Activated T-helper 2 cell treated with anti-CD3 and anti-CD28 coated beads, Interferon-gamma antibody, Interleukin-2, Interleukin-4, amounts not matched to agents 10 μg/mL and 5 μg/mL and 100 μg/mL, durations not matched to agents 14 hours and 24 hours and 36 hours (primary cell): ENCODE measurements at regions not wholly inside any gene's neighbourhood (a gene's known extent, or its start where the extent isn't known, plus 50 kb on each side); places are given as distances from the start of the nearest gene placed in this dataset.

ENCODE experiments used
- DNase-seq: peaks from one replicate; pipeline ENCODE4 v3.0.0; 2021; ENCODE audit warnings: low spot score
- H3K27ac Mint-ChIP-seq: one replicate; pipeline ENCODE4 v1.8.0; 2021; ENCODE audit warnings: mixed read lengths
- H3K27me3 Mint-ChIP-seq: one replicate; pipeline ENCODE4 v1.8.0; 2021; ENCODE audit warnings: low read depth, mixed read lengths
- H3K36me3 Mint-ChIP-seq: one replicate; pipeline ENCODE4 v1.8.0; 2021; ENCODE audit warnings: low read depth, mixed read lengths
- H3K4me1 Mint-ChIP-seq: one replicate; pipeline ENCODE4 v1.8.0; 2021; ENCODE audit warnings: low read depth, mixed read lengths
- H3K4me3 Mint-ChIP-seq: one replicate; pipeline ENCODE4 v1.8.0; 2021; ENCODE audit warnings: low read depth, mild to moderate bottlenecking, moderate library complexity, mixed read lengths
- H3K9me3 Mint-ChIP-seq: one replicate; pipeline ENCODE4 v1.8.0; 2021; ENCODE audit warnings: mixed read lengths
- intact Hi-C: fragments of 100-400 bp; cut with micrococcal nuclease; formaldehyde crosslinking; loops from one replicate; pipeline ENCODE4 v1.15.1; 2023

DNA sequence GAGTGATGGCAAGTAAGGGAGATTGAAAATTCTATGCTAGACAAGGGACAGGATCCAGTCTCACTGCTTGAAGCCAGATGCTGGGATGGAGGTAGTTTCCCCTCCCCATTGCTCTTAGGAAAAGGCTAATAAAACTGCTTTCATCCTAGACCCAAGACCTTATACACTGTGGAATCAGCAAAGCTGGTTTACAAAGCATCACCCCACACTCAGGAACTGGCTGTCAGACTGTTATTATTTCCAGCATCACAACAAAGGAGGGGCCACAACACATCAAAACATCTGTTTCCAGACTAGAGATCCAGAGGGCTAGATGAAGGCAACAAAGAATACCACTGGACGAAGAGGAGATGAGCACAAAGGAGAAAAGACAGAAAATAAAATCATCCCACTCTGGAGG lies 364.6 kb upstream of the PTGER4 start:
- Mint-ChIP-seq H3K36me3 (peaks cover 7% of the 10 kb centered on the region), H3K4me1 (peaks cover 10% of the 10 kb centered on the region)
- intact Hi-C loops: no loop called here

DNA sequence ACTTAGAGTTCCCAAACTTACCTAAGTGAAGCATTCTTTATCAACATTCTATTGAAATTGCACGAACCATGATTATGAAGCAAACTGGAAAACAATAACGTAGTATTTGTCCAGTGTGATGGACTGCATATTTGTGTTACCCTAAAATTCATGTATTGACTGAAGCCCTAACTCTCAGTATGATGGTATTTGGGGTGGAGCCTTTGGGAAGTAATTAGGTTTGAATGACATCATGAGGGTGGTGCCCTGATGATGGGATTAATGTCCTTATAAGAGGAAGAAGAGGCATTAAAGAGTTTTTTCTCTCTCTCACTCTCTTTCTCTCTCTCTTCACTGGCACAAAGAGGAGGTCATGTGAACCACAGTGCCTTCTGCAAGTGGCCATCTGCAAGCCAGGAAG lies 365.4 kb upstream of the PTGER4 start:
- Mint-ChIP-seq H3K4me1 (peaks cover 10% of the 10 kb centered on the region), H3K4me3 (no peak overlapping the region), H3K36me3 (peaks cover 12% of the 10 kb centered on the region), H3K9me3 (peaks cover 13% of the 10 kb centered on the region), H3K27ac (no peak overlapping the region), H3K27me3 (no peaks in the 10 kb centered on the region)
- no peak for DNase-seq
- intact Hi-C loops: no loop called here

More for the DNA sequence above, 364.6 kb upstream of the PTGER4 start:
- DNase-seq: no peak
- Mint-ChIP-seq H3K9me3 (peaks cover 7% of the 10 kb centered on the region), H3K27me3 (no peaks in the 10 kb centered on the region), H3K27ac (no peak overlapping the region), H3K4me3 (no peak overlapping the region)

DNA sequence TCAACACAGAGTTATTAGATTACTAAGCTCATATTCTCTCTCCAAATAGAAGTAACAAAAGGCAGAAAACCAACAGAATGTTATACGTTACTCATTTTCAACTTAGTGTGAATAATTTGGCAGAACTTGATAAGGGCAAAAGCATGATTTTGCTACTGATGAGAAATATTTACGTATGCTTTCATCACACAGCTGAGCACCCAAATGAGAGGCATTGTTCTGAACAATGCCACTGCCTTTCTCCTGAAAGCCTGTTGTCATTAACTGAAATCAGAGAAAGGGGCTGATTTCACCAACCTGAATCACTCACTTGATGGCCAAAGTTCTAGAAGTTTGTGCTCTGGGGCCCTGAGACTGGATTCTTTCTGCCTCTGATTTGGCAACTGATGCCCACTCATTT lies 367.5 kb upstream of the PTGER4 start:
- Mint-ChIP-seq H3K27ac (peak overlapping the region; percentile 47), H3K36me3 (peaks cover 12% of the 10 kb centered on the region), H3K4me3 (no peak overlapping the region), H3K27me3 (no peaks in the 10 kb centered on the region), H3K4me1 (peaks cover 21% of the 10 kb centered on the region), H3K9me3 (peaks cover 13% of the 10 kb centered on the region)
- no peak for DNase-seq
- intact Hi-C loops: loop anchor here (1.0 kb wide), 1 partner anchor 21 kb away; no protein-coding TSS in a partner anchor

DNA sequence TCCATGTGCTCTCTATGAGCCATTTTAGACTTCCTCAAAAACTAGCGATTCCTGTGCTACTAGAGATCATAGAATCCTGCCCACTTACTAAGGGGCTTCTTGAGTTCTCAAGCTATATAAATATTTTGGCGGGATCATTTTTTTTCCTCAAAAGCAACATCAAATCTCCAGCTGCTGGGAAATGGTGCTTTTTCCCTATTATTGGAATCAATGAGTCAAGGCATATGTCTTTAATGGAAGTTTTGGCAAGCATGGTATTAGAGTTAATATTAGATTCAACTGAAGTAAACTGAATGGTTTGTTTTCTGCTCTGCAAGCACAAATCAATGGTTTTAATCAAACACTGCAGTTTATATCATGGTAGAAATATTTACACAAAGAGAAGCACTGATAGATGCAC lies 369.9 kb upstream of the PTGER4 start:
- intact Hi-C loops: loop anchor here (2.0 kb wide), 1 partner anchor 75 kb away; no protein-coding TSS in a partner anchor
- Mint-ChIP-seq H3K9me3 (peaks cover 16% of the 10 kb centered on the region), H3K4me3 (no peak overlapping the region), H3K4me1 (peaks cover 19% of the 10 kb centered on the region), H3K27me3 (no peaks in the 10 kb centered on the region), H3K36me3 (peaks cover 12% of the 10 kb centered on the region), H3K27ac (no peak overlapping the region)
- no peak for DNase-seq

DNA sequence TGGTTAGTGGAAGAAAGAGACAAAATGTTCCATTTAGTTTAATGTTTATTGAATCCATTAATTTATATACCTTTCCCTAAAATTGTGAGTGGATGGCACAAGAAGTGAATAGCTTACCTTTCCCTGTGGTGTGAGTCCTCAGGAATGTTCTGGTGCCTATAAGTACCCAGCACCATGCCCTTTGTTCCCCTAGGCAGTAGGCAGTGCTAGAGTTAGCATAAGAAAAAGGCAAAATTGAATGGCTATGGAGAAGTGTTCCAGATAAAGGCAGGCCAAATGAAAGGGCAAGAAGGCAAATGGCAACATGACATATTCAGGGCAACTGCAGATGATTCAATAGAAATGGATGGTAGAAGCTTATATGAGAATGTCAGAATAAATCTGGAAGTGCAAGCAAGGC lies 370.8 kb upstream of the PTGER4 start:
- no peak for DNase-seq
- H3K4me1 Mint-ChIP-seq: peaks cover 19% of the 10 kb centered on the region
- peaks cover 22% of the 10 kb centered on the region for H3K9me3 Mint-ChIP-seq
- no peaks in the 10 kb centered on the region for H3K27me3 Mint-ChIP-seq
- no peak overlapping the region for H3K27ac Mint-ChIP-seq
- intact Hi-C loops: loop anchor here (1.0 to 2.0 kb wide), 4 partner anchors 24 to 85 kb away; no protein-coding TSS in a partner anchor
- no peak overlapping the region for H3K4me3 Mint-ChIP-seq
- H3K36me3 Mint-ChIP-seq: peaks cover 12% of the 10 kb centered on the region

DNA sequence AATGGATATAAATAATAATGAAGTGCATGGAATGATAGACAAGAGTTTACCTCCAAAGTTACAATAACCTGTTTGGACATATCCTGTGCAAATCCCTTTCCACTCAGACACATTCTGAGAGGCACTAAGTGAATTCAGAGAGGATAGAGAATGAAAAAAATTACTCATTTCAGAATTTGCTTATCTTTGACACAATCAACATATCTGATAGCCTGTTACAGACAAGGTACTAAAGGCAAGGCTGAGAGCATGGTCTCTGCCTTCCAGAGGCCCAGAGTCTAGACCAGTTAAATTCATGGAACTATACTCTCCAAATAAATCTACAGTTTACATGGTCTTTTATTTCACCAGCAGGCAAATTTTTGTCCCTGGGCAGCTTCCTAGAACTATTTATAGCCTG lies 371.8 kb upstream of the PTGER4 start:
- peaks cover 19% of the 10 kb centered on the region for H3K4me1 Mint-ChIP-seq
- peaks cover 12% of the 10 kb centered on the region for H3K36me3 Mint-ChIP-seq
- intact Hi-C loops: loop anchor here (1.0 to 2.0 kb wide), 4 partner anchors 25 to 84 kb away; no protein-coding TSS in a partner anchor
- no peak overlapping the region for H3K27ac Mint-ChIP-seq
- no peak for DNase-seq
- H3K4me3 Mint-ChIP-seq: no peak overlapping the region
- H3K9me3 Mint-ChIP-seq: peaks cover 24% of the 10 kb centered on the region
- H3K27me3 Mint-ChIP-seq: no peaks in the 10 kb centered on the region

DNA sequence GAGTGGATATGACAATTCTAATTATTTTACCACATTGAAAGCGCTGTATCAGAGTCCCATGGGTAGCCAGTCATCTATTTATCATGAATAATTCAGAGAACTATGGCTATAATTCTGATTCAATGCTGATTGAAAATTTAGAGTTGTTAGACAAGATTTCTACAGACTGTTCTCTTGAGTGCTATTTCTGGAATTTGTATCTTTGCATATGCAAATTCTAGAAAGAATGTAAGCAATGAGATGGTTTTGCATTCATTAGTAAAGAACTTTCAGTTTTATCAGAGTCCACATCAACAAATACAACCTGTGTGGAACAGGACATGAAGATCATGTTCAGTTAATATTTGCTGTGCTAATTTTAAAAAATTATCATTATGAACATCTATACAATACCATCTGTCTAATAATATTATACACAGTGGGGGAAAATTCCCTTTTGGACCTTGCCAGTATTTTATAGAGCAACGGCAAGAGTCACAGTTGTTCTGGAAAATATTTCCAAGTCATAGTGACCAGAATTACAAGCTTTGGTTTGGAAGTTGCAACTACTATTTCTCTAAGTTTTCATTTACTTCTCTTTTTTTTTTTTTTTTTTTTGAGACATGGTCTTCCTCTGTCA lies 372.7 kb upstream of the PTGER4 start:
- Mint-ChIP-seq H3K36me3 (peaks cover 15% of the 10 kb centered on the region), H3K4me3 (no peak overlapping the region), H3K27ac (no peak overlapping the region), H3K9me3 (peaks cover 23% of the 10 kb centered on the region), H3K27me3 (no peaks in the 10 kb centered on the region), H3K4me1 (peaks cover 15% of the 10 kb centered on the region)
- DNase-seq: no peak
- intact Hi-C loops: no loop called here

DNA sequence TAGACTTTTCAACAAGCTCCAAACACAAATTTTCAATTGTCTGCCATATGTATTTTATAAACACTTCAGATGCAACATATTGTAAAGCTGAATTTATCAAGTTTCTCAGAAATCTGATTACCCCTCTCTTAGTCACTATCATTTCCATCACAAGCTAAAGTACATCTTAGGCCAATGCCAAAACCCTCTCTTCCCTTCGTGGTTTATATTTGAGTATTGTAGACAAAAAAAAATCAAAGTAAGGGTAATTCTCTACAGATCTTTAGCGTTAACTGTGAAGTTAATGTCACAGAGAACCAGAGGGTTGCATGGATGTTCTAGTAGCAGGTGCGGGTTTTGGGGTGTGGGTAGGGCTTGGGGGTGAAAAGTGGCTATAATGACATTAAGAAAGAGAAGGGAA lies 387.7 kb upstream of the PTGER4 start:
- no peak for DNase-seq
- intact Hi-C loops: no loop called here
- Mint-ChIP-seq H3K27ac (peak overlapping the region; percentile 11), H3K9me3 (peaks cover 18% of the 10 kb centered on the region), H3K4me3 (no peak overlapping the region), H3K4me1 (peaks cover 19% of the 10 kb centered on the region), H3K27me3 (no peaks in the 10 kb centered on the region), H3K36me3 (peaks cover 13% of the 10 kb centered on the region)

DNA sequence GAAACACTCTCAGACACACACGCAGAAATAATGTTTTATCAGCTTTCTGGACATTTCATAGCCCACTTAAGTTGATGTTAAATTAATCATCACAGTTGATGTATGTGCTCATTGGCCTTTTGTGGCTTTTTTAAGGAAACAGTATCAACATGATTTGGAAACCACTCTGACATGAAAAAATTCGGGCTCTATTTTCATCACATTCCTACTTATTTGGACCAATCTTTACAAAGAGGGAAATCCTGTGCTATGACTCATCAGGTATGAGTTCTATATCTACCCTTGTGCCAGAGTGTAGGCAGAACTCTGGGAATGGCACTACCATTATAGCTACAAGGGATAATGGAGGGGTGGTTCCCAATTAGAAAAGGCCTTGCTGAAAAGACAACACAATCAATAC lies 388.4 kb upstream of the PTGER4 start:
- H3K4me1 Mint-ChIP-seq: peaks cover 19% of the 10 kb centered on the region
- H3K4me3 Mint-ChIP-seq: no peak overlapping the region
- H3K27ac Mint-ChIP-seq: no peak overlapping the region
- peaks cover 13% of the 10 kb centered on the region for H3K36me3 Mint-ChIP-seq
- no peaks in the 10 kb centered on the region for H3K27me3 Mint-ChIP-seq
- peaks cover 18% of the 10 kb centered on the region for H3K9me3 Mint-ChIP-seq
- intact Hi-C loops: no loop called here
- no peak for DNase-seq

DNA sequence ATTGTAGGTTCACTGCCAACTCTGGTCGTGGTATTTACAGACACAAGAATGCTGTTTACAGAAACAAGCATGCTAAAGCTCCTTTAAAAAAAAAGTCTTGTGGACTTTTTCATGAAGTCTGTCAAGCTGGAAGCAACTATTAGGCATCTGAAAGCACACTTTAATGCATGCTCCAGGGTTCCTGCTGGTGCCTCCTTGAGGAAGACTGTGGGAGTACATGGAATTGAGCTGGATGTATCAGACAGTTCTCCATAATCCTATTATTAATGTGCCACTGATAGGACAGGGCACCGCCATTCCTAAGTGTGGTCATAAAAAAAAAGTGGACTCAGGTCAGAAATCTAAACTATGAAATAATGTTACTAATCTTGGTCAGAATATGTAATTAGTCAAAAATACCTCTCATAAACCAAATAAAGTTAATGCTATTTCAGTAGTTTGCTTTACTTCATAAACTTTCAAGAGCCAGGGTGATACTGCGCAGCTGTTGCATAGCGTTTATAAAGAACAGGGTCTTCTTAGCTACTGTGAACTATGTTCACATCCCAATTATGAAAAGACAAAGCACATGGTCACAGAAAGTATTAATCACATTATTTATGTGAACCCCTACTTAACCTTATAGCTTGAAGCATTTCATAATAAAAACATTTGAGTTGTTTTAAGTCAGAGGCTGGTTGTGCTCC lies 390.8 kb upstream of the PTGER4 start:
- H3K4me3 Mint-ChIP-seq: no peak overlapping the region
- H3K4me1 Mint-ChIP-seq: peaks cover 24% of the 10 kb centered on the region
- H3K36me3 Mint-ChIP-seq: peaks cover 11% of the 10 kb centered on the region
- H3K9me3 Mint-ChIP-seq: peaks cover 24% of the 10 kb centered on the region
- H3K27ac Mint-ChIP-seq: no peak overlapping the region
- H3K27me3 Mint-ChIP-seq: no peaks in the 10 kb centered on the region
- intact Hi-C loops: no loop called here
- DNase-seq: no peak

DNA sequence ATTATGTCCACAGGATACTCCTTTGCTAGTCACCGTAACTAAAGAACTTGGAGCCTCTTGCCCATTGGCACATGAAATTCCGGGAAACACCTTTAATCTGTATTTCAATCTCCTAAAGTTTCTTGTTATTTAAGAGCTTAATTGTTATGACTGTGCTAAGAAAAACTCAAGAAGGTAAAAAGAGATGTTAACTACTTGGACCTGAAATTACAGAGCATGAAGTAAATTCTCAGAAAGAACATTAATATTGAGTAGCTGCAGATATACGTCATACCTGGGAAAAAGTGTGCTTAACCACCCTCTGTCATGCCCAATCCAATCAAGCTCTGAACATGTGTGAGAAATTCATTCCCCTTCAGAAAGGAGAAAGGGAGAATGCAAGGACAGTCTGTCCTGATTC lies 394.9 kb upstream of the PTGER4 start:
- no peak overlapping the region for H3K27ac Mint-ChIP-seq
- intact Hi-C loops: no loop called here
- peaks cover 7% of the 10 kb centered on the region for H3K4me1 Mint-ChIP-seq

DNA sequence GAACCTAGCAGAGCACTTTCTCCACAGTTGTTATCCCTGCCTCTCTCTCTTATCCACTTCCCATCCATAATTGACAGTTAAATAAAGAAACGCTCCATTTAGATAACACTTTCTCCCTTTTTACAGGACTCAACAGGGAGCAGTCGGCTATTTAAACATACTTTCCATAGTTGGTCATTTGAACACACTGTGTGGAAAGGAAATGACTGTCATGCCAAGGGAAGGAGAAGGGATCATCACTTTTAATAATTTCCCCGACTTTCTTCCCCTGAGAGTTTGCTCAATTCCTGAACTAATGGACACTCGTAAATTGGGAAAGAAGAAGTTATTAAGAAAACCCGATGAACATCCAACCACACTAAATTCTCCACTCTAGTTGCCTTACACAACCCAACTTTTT lies 400.8 kb upstream of the PTGER4 start:
- Mint-ChIP-seq H3K27me3 (no peaks in the 10 kb centered on the region), H3K9me3 (peaks cover 15% of the 10 kb centered on the region), H3K36me3 (peaks cover 16% of the 10 kb centered on the region), H3K27ac (no peak overlapping the region), H3K4me3 (no peak overlapping the region), H3K4me1 (peaks cover 49% of the 10 kb centered on the region)
- intact Hi-C loops: loop anchor here (5.0 to 10.0 kb wide), 2 partner anchors 456 to 473 kb away; no protein-coding TSS in a partner anchor
- no peak for DNase-seq

More for the DNA sequence above, 394.9 kb upstream of the PTGER4 start:
- no peak overlapping the region for H3K4me3 Mint-ChIP-seq
- H3K9me3 Mint-ChIP-seq: peaks cover 21% of the 10 kb centered on the region
- peaks cover 20% of the 10 kb centered on the region for H3K36me3 Mint-ChIP-seq
- H3K27me3 Mint-ChIP-seq: no peaks in the 10 kb centered on the region
- DNase-seq: no peak
